ENCODE measurements at regions not wholly inside any gene's neighbourhood (a gene's known extent, or its start where the extent isn't known, plus 50 kb on each side); places are given as distances from the start of the nearest gene placed in this dataset.

DNA sequence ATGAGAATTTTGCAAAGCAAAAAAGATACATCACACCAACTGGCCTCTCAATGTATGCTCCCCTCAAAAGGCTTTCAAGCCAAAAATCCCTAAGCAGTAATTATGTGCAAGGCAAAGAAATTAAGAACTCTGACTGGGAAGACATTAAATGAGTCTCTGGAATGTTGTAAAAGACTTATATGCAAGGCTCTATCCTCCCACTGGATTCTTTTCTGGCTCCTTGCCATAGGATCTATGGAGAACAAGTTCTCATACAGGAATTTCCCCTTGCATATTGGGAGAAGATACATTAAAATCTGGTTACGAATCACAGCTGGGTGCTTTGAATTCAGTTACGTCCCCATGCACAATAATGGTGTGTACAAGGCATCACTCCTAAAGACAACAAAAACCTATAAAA lies 73.4 kb upstream of the ATL2 start:
- H3K4me3 ChIP-seq, result no peak overlapping the region

DNA sequence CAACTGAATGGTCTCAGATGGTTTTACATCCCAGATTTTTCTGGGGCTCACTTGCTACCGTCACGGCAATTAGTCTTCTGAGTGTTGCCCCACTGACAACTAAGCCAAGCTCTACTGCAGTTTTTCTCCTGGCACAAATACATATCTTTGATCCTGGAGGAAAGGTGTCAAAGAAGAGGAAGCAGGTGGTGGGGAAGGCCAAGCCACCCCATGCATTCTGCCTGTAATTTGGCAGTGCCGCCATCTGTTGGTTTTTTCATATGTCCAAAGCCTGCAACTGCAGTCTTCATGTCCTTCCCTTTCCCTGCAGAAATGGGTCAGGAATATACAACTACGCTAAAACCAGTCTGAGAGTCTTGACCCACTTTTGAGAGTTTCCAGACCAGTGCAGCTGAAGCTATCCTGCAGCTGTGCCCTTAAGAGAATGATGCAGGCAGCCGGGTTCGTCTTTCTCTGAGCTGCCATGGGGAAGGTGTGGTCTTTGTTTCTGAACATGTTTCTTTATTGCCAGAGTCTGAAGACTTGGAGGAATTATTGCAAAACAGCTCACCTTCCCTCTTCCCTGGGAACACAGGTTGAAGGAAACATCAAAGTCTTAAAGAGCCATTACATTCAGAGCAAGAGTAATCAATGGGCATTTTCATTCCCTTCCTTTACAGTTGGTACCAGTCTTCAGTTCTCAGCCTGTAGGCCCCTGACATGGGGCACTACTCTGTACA lies 71.8 kb upstream of the ATL2 start:
- Histone ChIP-seq H3K4me1 (no peaks in the 10 kb centered on the region), H3K4me3 (no peak overlapping the region), H3K27me3 (no peaks in the 10 kb centered on the region), H3K27ac (no peak overlapping the region), H3K9me3 (no peaks in the 10 kb centered on the region), H3K36me3 (no peaks in the 10 kb centered on the region)
- ATAC-seq, result no peak
- DNase-seq, result no peak
- intact Hi-C loops (cut with DNase I), result no loop called here
- TF ChIP-seq, protein P1, sequence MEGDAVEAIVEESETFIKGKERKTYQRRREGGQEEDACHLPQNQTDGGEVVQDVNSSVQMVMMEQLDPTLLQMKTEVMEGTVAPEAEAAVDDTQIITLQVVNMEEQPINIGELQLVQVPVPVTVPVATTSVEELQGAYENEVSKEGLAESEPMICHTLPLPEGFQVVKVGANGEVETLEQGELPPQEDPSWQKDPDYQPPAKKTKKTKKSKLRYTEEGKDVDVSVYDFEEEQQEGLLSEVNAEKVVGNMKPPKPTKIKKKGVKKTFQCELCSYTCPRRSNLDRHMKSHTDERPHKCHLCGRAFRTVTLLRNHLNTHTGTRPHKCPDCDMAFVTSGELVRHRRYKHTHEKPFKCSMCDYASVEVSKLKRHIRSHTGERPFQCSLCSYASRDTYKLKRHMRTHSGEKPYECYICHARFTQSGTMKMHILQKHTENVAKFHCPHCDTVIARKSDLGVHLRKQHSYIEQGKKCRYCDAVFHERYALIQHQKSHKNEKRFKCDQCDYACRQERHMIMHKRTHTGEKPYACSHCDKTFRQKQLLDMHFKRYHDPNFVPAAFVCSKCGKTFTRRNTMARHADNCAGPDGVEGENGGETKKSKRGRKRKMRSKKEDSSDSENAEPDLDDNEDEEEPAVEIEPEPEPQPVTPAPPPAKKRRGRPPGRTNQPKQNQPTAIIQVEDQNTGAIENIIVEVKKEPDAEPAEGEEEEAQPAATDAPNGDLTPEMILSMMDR (IDR thresholded peaks at IDR 0.05), result no peak

More for the DNA sequence above, 73.4 kb upstream of the ATL2 start:
- DNase-seq, result no peak
- Histone ChIP-seq H3K4me1 (no peaks in the 10 kb centered on the region), H3K36me3 (no peaks in the 10 kb centered on the region), H3K27ac (no peak overlapping the region), H3K27me3 (no peaks in the 10 kb centered on the region), H3K9me3 (no peaks in the 10 kb centered on the region)
- TF ChIP-seq, protein P1 (IDR thresholded peaks at IDR 0.05), result no peak
- intact Hi-C loops (cut with DNase I), result no loop called here
- no peak for ATAC-seq

DNA sequence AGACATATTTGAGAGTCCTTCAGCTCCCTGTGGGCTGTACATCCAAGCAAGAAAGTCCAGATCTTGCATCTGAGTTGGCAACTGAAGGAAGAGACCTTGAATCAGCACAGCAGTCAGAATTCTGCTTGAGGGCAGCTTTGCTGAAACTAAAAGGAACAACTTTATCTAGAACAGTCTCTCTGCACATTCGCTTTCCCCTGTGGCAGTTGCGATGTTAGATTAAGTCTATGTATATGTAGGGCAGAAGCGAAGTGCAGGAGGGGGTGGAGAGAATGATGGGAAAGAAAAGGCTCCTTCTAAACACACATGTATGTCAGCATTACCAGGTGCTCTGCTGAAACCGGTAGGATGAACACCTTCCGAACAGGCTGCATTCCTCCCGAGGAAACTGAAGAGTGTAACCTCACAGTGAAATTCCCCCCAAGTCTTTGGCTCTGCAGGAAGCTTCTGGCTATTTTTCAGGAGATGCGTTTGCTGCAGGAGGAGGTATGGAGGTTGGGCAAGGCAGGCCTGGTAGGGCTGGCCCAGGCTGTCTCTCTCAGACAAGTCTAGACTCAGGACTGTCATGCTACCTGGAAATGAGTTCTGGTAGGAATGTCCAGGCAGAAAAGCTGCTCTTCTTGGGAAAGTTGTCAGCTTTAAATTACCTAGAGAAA lies 70.0 kb upstream of the ATL2 start:
- intact Hi-C loops (cut with DNase I), result no loop called here
- no peak for DNase-seq
- ATAC-seq, result no peak
- no peaks in the 10 kb centered on the region for H3K27me3 ChIP-seq
- H3K9me3 ChIP-seq, result no peaks in the 10 kb centered on the region
- TF ChIP-seq, protein P1 (IDR thresholded peaks at IDR 0.05), result no peak
- H3K4me3 ChIP-seq, result no peak overlapping the region
- no peak overlapping the region for H3K27ac ChIP-seq
- peaks cover 5% of the 10 kb centered on the region in 2 donors for H3K4me1 ChIP-seq
- no peaks in the 10 kb centered on the region for H3K36me3 ChIP-seq

DNA sequence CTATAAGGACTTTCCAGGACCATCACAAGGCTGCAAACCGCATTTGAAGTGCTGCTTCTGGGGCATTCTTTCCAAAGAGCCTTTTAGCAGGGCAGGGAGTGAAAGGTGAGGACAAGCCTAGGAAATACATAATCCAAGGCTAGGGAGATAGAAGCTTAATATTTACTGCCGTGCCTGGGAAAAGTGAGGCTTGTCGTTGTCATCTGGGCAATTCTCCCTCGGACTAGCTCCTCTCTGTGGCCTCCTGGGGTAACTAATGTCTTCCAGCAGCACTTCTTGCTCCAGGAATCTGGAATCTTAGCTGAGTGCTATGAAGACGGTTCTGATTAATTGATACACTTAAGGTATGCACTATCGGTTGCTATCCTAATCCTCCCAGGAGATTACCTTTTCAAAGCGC lies 69.3 kb upstream of the ATL2 start:
- Histone ChIP-seq H3K36me3 (no peaks in the 10 kb centered on the region), H3K27me3 (no peaks in the 10 kb centered on the region), H3K4me3 (no peak overlapping the region), H3K9me3 (no peaks in the 10 kb centered on the region), H3K4me1 (peaks cover 5% of the 10 kb centered on the region in 2 donors), H3K27ac (no peak overlapping the region)
- intact Hi-C loops (cut with DNase I), result no loop called here
- TF ChIP-seq, protein P1 (IDR thresholded peaks at IDR 0.05), result no peak
- DNase-seq (no peak), ATAC-seq (no peak)

DNA sequence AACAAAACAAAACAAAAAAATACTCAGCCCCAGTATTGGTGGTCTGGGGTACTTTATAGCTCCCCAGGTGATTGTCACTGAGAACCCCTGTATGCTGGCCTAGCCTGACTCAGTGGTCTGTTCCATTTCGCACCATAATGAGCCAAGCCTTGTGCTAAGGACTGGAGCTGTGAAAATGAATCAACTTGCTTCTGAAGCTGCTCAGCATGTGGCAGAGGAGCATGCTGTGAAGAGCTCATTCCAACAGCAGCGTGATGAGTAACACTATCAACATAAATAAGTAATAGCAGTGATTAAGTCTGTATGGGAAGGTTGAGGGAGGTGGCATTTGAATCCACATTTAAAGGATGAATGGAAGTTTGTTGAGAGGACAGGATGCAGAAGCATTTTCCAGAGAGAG lies 67.2 kb upstream of the ATL2 start:
- no peak for DNase-seq
- Histone ChIP-seq H3K27me3 (no peaks in the 10 kb centered on the region), H3K4me3 (no peak overlapping the region), H3K9me3 (no peaks in the 10 kb centered on the region), H3K36me3 (no peaks in the 10 kb centered on the region), H3K4me1 (peaks cover 5% of the 10 kb centered on the region in 2 donors), H3K27ac (no peak overlapping the region)
- no peak for ATAC-seq
- TF ChIP-seq, protein P1 (IDR thresholded peaks at IDR 0.05), result no peak
- intact Hi-C loops (cut with DNase I), result no loop called here

All from left lung (tissue), 4 donors.